Activated T-cell treated with anti-CD3 and anti-CD28 coated beads, Interleukin-2, amount 50 U/mL, for 24 hours (primary cell): ENCODE measurements at regions not wholly inside any gene's neighbourhood (a gene's known extent, or its start where the extent isn't known, plus 50 kb on each side); places are given as distances from the start of the nearest gene placed in this dataset.

ENCODE experiments used
- DNase-seq: peaks from one replicate; pipeline ENCODE4 v3.0.0-alpha.2; 2020
- H3K27ac Mint-ChIP-seq: 2 replicates; pipeline ENCODE4 v1.8.0; 2020; ENCODE audit warnings: mild to moderate bottlenecking, mixed read lengths
- H3K27me3 Mint-ChIP-seq: 2 replicates; pipeline ENCODE4 v1.8.0; 2020; ENCODE audit warnings: mixed read lengths
- H3K36me3 Mint-ChIP-seq: 2 replicates; pipeline ENCODE4 v1.8.0; 2020; ENCODE audit warnings: low read depth, mixed read lengths
- H3K4me1 Mint-ChIP-seq: 2 replicates; pipeline ENCODE4 v1.8.0; 2020; ENCODE audit warnings: low read depth, mixed read lengths
- H3K4me3 Mint-ChIP-seq: 2 replicates; pipeline ENCODE4 v1.8.0; 2020; ENCODE audit warnings: mild to moderate bottlenecking, moderate library complexity, mixed read lengths
- H3K9me3 Mint-ChIP-seq: 2 replicates; pipeline ENCODE4 v1.8.0; 2020; ENCODE audit warnings: mixed read lengths

DNA sequence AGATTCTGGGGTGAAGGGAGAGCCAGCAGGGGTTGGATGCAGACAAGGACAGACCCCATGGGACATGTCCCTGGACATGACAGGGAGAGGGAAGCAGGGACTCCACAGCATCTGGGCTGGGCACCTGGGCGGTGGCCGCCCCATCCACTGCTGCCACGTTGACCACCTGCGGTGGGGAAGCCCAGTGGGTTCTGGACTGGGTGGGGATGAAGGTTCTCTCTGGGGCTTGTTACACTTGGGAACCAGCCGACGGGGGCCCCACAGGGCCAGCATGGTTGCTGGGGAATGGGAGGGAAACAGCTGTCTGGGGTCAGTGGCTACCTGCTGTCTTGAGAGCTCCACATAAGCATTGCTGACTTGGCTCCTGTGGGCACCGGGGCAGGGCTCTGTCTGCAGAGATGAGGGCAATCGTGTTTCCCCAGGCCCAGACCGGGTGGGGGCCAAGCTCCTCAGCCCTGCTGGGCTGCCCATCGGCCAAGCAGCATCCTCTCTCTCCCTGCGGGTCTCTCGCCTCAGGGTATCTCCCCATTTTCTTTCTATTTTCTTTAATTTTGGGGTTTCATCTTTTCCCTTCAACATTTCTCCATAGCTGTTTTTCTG lies 443.6 kb upstream of the PFKP start:
- Mint-ChIP-seq H3K4me1 (no peaks in the 10 kb centered on the region), H3K9me3 (no peaks in the 10 kb centered on the region), H3K4me3 (no peak overlapping the region), H3K27me3 (no peaks in the 10 kb centered on the region), H3K36me3 (no peaks in the 10 kb centered on the region), H3K27ac (no peak overlapping the region)
- DNase-seq = no peak

- no peak for DNase-seq
- no peaks in the 10 kb centered on the region for H3K4me1 Mint-ChIP-seq
- no peaks in the 10 kb centered on the region for H3K27me3 Mint-ChIP-seq
- H3K36me3 Mint-ChIP-seq = no peaks in the 10 kb centered on the region
- H3K9me3 Mint-ChIP-seq = no peaks in the 10 kb centered on the region
- no peak overlapping the region for H3K4me3 Mint-ChIP-seq
- no peak overlapping the region for H3K27ac Mint-ChIP-seq
Observed at GRCh38 chr10:2620827-2621521, 446.4 kb upstream of the PFKP start.

DNA sequence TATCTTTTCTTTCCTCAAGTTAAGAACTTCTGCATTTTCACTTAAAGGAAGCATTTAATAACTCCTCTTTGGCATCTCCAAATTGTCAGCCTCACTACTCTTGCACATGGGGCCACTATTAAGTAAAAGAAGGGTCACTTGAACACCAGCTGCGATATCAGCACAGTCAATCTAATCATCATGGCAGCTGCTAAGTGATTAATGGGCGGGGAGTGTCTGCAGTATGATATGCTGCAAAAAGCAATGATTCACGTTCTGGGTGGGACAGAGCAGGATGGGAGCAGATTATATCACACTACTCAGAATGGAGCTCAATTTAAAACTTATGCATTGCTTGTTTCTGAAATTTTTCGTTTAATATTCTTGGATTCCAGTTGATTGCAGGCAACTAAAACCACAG lies 447.4 kb upstream of the PFKP start:
- H3K4me3 Mint-ChIP-seq = no peak overlapping the region
- DNase-seq = no peak
- H3K27ac Mint-ChIP-seq = no peak overlapping the region
- no peaks in the 10 kb centered on the region for H3K36me3 Mint-ChIP-seq
- H3K4me1 Mint-ChIP-seq = no peaks in the 10 kb centered on the region
- no peaks in the 10 kb centered on the region for H3K9me3 Mint-ChIP-seq
- no peaks in the 10 kb centered on the region for H3K27me3 Mint-ChIP-seq

DNA sequence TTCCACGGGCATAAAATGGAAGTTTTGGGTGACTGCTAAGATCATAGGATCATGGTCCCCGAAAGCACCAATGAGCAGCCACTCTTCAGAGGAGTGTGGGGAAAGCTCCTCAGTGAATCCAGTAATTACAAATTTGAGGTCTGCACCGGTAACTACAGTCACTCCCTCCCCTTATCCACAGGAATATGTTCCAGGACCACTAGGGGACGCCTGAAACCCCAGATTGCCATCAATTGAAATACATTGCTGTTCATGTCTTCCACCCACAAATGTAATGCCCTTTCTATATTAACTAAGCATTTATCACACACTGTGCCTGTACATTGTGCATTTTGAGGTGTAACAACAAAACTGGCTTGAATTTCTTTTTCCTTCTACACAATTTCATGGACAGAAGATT lies 447.9 kb upstream of the PFKP start:
- Mint-ChIP-seq H3K36me3 (no peaks in the 10 kb centered on the region), H3K9me3 (no peaks in the 10 kb centered on the region), H3K4me3 (no peak overlapping the region), H3K27me3 (no peaks in the 10 kb centered on the region), H3K4me1 (no peaks in the 10 kb centered on the region), H3K27ac (no peak overlapping the region)
- DNase-seq = no peak

- H3K27me3 Mint-ChIP-seq = no peaks in the 10 kb centered on the region
- no peak for DNase-seq
- H3K36me3 Mint-ChIP-seq = no peaks in the 10 kb centered on the region
- no peaks in the 10 kb centered on the region for H3K9me3 Mint-ChIP-seq
- H3K27ac Mint-ChIP-seq = no peak overlapping the region
- H3K4me1 Mint-ChIP-seq = no peaks in the 10 kb centered on the region
- no peak overlapping the region for H3K4me3 Mint-ChIP-seq
Observed at GRCh38 chr10:2618690-2619089, 448.7 kb upstream of the PFKP start.

- Mint-ChIP-seq H3K4me3 (no peak overlapping the region), H3K4me1 (no peaks in the 10 kb centered on the region), H3K27ac (no peak overlapping the region), H3K36me3 (no peaks in the 10 kb centered on the region), H3K9me3 (peaks cover 7% of the 10 kb centered on the region), H3K27me3 (no peaks in the 10 kb centered on the region)
- DNase-seq = no peak
Observed at GRCh38 chr10:2616215-2616614, 451.1 kb upstream of the PFKP start.

DNA sequence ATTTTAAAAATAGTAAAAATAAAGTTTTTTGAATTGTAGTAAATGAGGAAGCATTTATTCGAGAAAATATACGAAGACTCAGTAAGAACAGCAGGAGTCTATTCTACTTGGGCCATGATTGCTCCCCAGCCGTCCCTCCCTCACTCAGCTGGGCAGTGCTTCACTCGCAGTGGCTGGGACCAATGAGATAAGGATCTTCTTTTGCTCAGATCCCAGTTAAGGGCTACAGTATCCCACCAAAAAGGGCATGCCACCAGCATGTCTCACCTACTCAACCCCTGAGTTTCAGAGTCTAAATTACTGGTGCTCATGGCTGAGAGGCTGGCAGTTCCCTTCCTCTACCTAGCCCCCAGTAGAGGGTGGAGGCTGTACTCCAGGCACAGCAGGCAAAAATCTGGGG lies 455.7 kb upstream of the PFKP start:
- Mint-ChIP-seq H3K9me3 (peaks cover 7% of the 10 kb centered on the region), H3K4me1 (no peaks in the 10 kb centered on the region), H3K36me3 (no peaks in the 10 kb centered on the region), H3K27ac (no peak overlapping the region), H3K27me3 (no peaks in the 10 kb centered on the region), H3K4me3 (no peak overlapping the region)
- DNase-seq = no peak

- H3K4me3 Mint-ChIP-seq = no peak overlapping the region
- DNase-seq = no peak
- H3K36me3 Mint-ChIP-seq = no peaks in the 10 kb centered on the region
- peaks cover 7% of the 10 kb centered on the region for H3K9me3 Mint-ChIP-seq
- no peaks in the 10 kb centered on the region for H3K4me1 Mint-ChIP-seq
- no peaks in the 10 kb centered on the region for H3K27me3 Mint-ChIP-seq
- no peak overlapping the region for H3K27ac Mint-ChIP-seq
Observed at GRCh38 chr10:2610946-2611345, 456.4 kb upstream of the PFKP start.

GRCh38 chr10:2604891-2605290 lies 462.5 kb upstream of the PFKP start:
- Mint-ChIP-seq H3K27ac (no peak overlapping the region), H3K27me3 (no peaks in the 10 kb centered on the region), H3K4me3 (no peak overlapping the region), H3K4me1 (no peaks in the 10 kb centered on the region), H3K36me3 (no peaks in the 10 kb centered on the region), H3K9me3 (no peaks in the 10 kb centered on the region)
- DNase-seq = no peak

DNA sequence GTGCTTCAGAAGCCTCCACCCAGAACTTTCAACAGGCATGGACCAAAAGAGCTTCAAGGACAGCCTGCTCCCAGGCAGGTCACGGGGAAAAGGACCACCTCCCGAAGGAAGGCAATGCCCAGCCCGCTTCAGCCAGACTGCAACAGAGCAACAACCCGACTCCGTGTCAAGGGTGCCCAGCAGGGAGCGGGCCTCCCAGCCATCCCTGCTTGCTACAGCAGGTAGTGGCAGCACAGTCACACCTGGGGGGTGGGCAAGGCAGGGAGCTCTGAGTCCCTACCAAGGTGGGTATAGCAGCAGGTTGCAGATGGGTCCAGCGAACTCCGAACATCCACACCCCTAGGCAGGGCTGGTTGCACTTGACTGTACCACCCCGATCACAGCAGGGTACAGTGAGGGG lies 467.8 kb upstream of the PFKP start:
- Mint-ChIP-seq H3K27ac (no peak overlapping the region), H3K4me3 (no peak overlapping the region), H3K36me3 (no peaks in the 10 kb centered on the region), H3K9me3 (no peaks in the 10 kb centered on the region), H3K4me1 (no peaks in the 10 kb centered on the region), H3K27me3 (no peaks in the 10 kb centered on the region)
- DNase-seq = no peak

DNA sequence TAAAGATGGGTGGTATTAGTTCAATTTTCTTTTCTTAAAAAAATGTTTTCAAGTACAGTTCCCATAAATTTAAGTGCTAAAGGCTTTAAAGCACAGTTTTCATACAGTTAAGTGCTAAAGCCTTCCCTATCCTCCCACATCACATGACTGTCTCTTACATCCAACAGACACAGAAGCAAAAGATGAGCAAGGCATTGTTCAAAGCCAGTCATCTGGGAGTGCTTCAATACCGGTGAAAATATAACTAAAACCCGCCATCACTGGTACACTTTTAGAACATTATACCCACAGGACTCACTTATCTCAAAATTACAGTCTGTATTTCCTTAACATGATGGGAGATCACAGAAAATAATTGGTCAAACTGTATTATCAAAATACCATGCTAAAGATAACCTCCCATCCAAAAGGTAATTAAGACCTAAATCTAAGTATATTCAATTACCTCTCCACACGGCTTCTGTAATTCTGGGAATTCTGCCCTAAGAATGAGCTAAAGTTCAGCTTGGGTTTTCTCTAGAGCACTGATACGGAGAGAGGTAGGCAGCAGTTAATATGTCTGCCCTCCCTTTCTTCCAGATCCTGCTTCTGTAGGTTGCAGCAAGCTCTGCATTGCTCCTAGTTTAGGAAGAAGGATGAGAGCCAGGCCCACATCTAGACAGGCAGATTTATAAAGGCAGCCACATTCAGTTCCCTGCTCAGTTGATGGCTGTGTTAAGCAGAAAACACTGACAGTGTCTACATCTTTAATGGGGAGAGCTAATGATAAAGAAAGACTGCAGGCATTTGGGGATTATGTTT lies 474.8 kb upstream of the PFKP start:
- Mint-ChIP-seq H3K36me3 (no peaks in the 10 kb centered on the region), H3K27me3 (peaks cover 10% of the 10 kb centered on the region), H3K4me1 (no peaks in the 10 kb centered on the region), H3K27ac (no peak overlapping the region), H3K9me3 (no peaks in the 10 kb centered on the region), H3K4me3 (no peak overlapping the region)
- no peak for DNase-seq

GRCh38 chr10:2589196-2589595 lies 478.2 kb upstream of the PFKP start:
- no peak for DNase-seq
- H3K27me3 Mint-ChIP-seq = peaks cover 12% of the 10 kb centered on the region
- no peak overlapping the region for H3K27ac Mint-ChIP-seq
- no peaks in the 10 kb centered on the region for H3K4me1 Mint-ChIP-seq
- no peaks in the 10 kb centered on the region for H3K9me3 Mint-ChIP-seq
- no peak overlapping the region for H3K4me3 Mint-ChIP-seq
- H3K36me3 Mint-ChIP-seq = no peaks in the 10 kb centered on the region

DNA sequence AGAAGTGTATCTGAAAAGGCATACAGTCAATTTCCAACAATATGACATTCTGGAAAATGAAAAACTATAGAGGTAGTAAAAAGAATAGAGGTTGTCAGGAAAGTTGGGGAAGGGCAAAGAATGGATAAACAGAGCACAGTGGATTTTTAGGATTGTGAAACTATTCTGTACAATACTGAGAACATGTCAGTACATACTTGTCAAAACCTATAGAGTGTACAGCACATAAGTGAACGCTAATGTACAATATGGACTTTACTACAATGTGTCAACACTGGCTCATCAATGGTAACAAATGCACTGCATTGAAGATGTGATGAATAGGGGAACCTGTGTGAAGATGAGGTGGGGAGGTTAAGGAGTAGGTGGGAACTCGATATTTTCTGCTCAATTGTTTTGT lies 483.0 kb upstream of the PFKP start:
- Mint-ChIP-seq H3K27ac (no peak overlapping the region), H3K9me3 (no peaks in the 10 kb centered on the region), H3K4me3 (no peak overlapping the region), H3K27me3 (peaks cover 7% of the 10 kb centered on the region), H3K4me1 (no peaks in the 10 kb centered on the region), H3K36me3 (no peaks in the 10 kb centered on the region)
- no peak for DNase-seq

- Mint-ChIP-seq H3K4me1 (no peaks in the 10 kb centered on the region), H3K4me3 (no peak overlapping the region), H3K9me3 (no peaks in the 10 kb centered on the region), H3K27me3 (peaks cover 3% of the 10 kb centered on the region), H3K36me3 (no peaks in the 10 kb centered on the region), H3K27ac (no peak overlapping the region)
- no peak for DNase-seq
Observed at GRCh38 chr10:2576892-2577291, 490.5 kb upstream of the PFKP start.

GRCh38 chr10:2575460-2575859 lies 491.9 kb upstream of the PFKP start:
- no peak for DNase-seq
- H3K36me3 Mint-ChIP-seq = no peaks in the 10 kb centered on the region
- H3K27me3 Mint-ChIP-seq = peaks cover 3% of the 10 kb centered on the region
- no peak overlapping the region for H3K27ac Mint-ChIP-seq
- H3K4me1 Mint-ChIP-seq = no peaks in the 10 kb centered on the region
- H3K4me3 Mint-ChIP-seq = no peak overlapping the region
- no peaks in the 10 kb centered on the region for H3K9me3 Mint-ChIP-seq
